ENCODE measurements at regions not wholly inside any gene's neighbourhood (a gene's known extent, or its start where the extent isn't known, plus 50 kb on each side); places are given as distances from the start of the nearest gene placed in this dataset.

GRCh38 chr12:78455991-78456390 lies 408.6 kb upstream of the SYT1 start:
- Histone ChIP-seq H3K27me3 (ENCODE audit: control insufficient read depth in 5 of 5, insufficient read depth in 4 of 5, low read length in 5 of 5) (no peaks in the 10 kb centered on the region), H3K9me3 (ENCODE audit: control insufficient read depth in 5 of 5, low read length in 5 of 5) (no peaks in the 10 kb centered on the region), H3K4me1 (ENCODE audit: control insufficient read depth in 5 of 5, insufficient read depth in 5 of 5, low read length in 5 of 5) (no peaks in the 10 kb centered on the region), H3K9ac (ENCODE audit: low read length in 5 of 5) (no peak overlapping the region), H3K36me3 (ENCODE audit: control insufficient read depth in 5 of 5, insufficient read depth in 5 of 5, low read length in 5 of 5) (no peaks in the 10 kb centered on the region), H3K4me3 (ENCODE audit: low read depth in 1 of 5, low read length in 5 of 5) (no peak overlapping the region), H3K27ac (ENCODE audit: low read depth, low read length) (no peak overlapping the region)

- Histone ChIP-seq H3K9ac (ENCODE audit: low read length in 5 of 5) (no peak overlapping the region), H3K36me3 (ENCODE audit: control insufficient read depth in 5 of 5, insufficient read depth in 5 of 5, low read length in 5 of 5) (no peaks in the 10 kb centered on the region), H3K27ac (ENCODE audit: low read depth, low read length) (no peak overlapping the region), H3K27me3 (ENCODE audit: control insufficient read depth in 5 of 5, insufficient read depth in 4 of 5, low read length in 5 of 5) (no peaks in the 10 kb centered on the region), H3K4me1 (ENCODE audit: control insufficient read depth in 5 of 5, insufficient read depth in 5 of 5, low read length in 5 of 5) (no peaks in the 10 kb centered on the region), H3K4me3 (ENCODE audit: low read depth in 1 of 5, low read length in 5 of 5) (no peak overlapping the region), H3K9me3 (ENCODE audit: control insufficient read depth in 5 of 5, low read length in 5 of 5) (no peaks in the 10 kb centered on the region)
Measured at GRCh38 chr12:78457938-78458337, 406.6 kb upstream of the SYT1 start.

DNA sequence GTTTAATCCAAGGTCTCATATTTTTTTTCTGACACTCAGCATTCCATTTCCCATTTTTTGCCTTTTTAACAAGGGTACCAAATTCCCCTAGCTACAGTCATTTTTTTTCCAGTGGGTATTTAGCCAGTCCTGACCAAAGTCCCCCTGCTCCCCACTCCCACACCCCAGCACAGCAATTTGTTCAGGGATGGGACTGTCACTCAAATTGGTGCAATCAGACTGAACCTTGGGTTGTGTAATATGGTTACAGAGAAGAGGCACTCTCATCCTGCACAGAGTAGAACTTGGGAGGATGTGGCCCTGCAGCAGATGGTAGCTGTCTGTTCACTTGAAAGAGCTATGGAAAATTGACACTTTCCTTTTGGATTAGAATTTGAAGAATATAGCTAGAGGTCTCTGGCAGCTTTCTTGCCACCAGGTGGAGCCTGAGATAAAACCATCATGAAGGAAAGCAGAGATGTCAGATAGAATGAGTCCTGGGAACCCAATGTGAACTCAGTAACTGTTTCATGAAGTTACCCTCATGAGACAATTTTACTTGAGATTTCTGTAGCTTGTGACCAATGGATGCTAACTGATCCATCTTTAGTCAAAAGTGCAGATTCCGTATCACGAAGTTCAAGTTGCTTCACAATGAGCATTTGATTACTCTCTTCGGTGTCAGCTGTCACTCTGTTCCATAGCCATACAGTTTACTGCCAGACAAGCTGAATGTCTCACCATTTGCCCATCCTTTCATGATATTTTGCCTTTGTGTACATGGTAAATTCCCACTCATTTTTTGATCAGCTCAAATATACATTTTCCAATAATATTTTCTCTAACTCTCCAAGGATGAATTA lies 394.0 kb upstream of the SYT1 start:
- Histone ChIP-seq H3K9ac (ENCODE audit: low read length in 5 of 5) (no peak overlapping the region), H3K36me3 (ENCODE audit: control insufficient read depth in 5 of 5, insufficient read depth in 5 of 5, low read length in 5 of 5) (no peaks in the 10 kb centered on the region), H3K4me1 (ENCODE audit: control insufficient read depth in 5 of 5, insufficient read depth in 5 of 5, low read length in 5 of 5) (no peaks in the 10 kb centered on the region), H3K9me3 (ENCODE audit: control insufficient read depth in 5 of 5, low read length in 5 of 5) (no peaks in the 10 kb centered on the region), H3K4me3 (ENCODE audit: low read depth in 1 of 5, low read length in 5 of 5) (no peak overlapping the region), H3K27me3 (ENCODE audit: control insufficient read depth in 5 of 5, insufficient read depth in 4 of 5, low read length in 5 of 5) (no peaks in the 10 kb centered on the region), H3K27ac (ENCODE audit: low read depth, low read length) (no peak overlapping the region)

DNA sequence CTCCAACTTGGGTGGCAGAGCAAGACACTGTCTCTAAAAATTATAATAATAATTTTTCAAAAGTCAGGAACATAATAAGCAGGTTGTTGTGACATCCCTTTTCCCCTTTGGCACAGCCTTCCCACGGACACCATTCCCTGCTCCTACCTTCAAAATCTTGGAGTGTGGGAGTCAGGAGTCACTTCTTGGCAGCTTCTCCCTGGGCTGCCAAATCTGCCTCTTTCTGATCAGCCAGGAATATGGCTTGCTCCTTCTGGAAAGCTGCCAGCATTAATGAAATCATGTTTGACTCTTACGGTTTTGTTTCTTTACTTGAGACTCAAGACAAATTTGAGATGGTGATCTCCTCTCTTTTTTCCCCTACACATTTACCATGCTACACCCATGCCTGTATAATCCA lies 391.4 kb upstream of the SYT1 start:
- Histone ChIP-seq H3K36me3 (ENCODE audit: control insufficient read depth in 5 of 5, insufficient read depth in 5 of 5, low read length in 5 of 5) (no peaks in the 10 kb centered on the region), H3K9ac (ENCODE audit: low read length in 5 of 5) (no peak overlapping the region), H3K27me3 (ENCODE audit: control insufficient read depth in 5 of 5, insufficient read depth in 4 of 5, low read length in 5 of 5) (no peaks in the 10 kb centered on the region), H3K9me3 (ENCODE audit: control insufficient read depth in 5 of 5, low read length in 5 of 5) (no peaks in the 10 kb centered on the region), H3K4me3 (ENCODE audit: low read depth in 1 of 5, low read length in 5 of 5) (no peak overlapping the region), H3K27ac (ENCODE audit: low read depth, low read length) (no peak overlapping the region), H3K4me1 (ENCODE audit: control insufficient read depth in 5 of 5, insufficient read depth in 5 of 5, low read length in 5 of 5) (no peaks in the 10 kb centered on the region)

DNA sequence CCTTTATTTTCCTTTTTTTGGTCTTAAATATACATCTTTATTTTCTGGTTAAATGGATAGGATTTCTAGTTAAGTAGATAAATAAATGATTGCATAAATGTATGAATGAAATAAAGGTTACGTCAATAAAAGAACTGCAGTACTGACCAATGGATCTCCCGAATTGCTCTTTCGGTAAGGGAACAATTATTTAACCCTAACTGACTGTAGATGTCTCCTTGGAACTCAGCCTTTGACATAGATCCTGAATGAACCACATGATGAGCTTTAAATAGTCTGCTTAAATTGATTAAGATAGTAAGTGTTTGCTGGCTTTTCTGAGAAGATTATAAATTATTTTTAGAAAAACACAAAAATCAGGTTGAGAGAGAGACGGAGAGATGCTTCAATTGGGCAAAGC lies 391.0 kb upstream of the SYT1 start:
- H3K9ac ChIP-seq (ENCODE audit: low read length in 5 of 5), result no peak overlapping the region
- no peaks in the 10 kb centered on the region for H3K4me1 ChIP-seq (ENCODE audit: control insufficient read depth in 5 of 5, insufficient read depth in 5 of 5, low read length in 5 of 5)
- H3K4me3 ChIP-seq (ENCODE audit: low read depth in 1 of 5, low read length in 5 of 5), result no peak overlapping the region
- H3K9me3 ChIP-seq (ENCODE audit: control insufficient read depth in 5 of 5, low read length in 5 of 5), result no peaks in the 10 kb centered on the region
- H3K27ac ChIP-seq (ENCODE audit: low read depth, low read length), result no peak overlapping the region
- H3K27me3 ChIP-seq (ENCODE audit: control insufficient read depth in 5 of 5, insufficient read depth in 4 of 5, low read length in 5 of 5), result no peaks in the 10 kb centered on the region
- H3K36me3 ChIP-seq (ENCODE audit: control insufficient read depth in 5 of 5, insufficient read depth in 5 of 5, low read length in 5 of 5), result no peaks in the 10 kb centered on the region

- H3K9me3 ChIP-seq (ENCODE audit: control insufficient read depth in 5 of 5, low read length in 5 of 5), result no peaks in the 10 kb centered on the region
- H3K36me3 ChIP-seq (ENCODE audit: control insufficient read depth in 5 of 5, insufficient read depth in 5 of 5, low read length in 5 of 5), result no peaks in the 10 kb centered on the region
- no peak overlapping the region for H3K27ac ChIP-seq (ENCODE audit: low read depth, low read length)
- H3K27me3 ChIP-seq (ENCODE audit: control insufficient read depth in 5 of 5, insufficient read depth in 4 of 5, low read length in 5 of 5), result no peaks in the 10 kb centered on the region
- H3K4me3 ChIP-seq (ENCODE audit: low read depth in 1 of 5, low read length in 5 of 5), result no peak overlapping the region
- H3K4me1 ChIP-seq (ENCODE audit: control insufficient read depth in 5 of 5, insufficient read depth in 5 of 5, low read length in 5 of 5), result no peaks in the 10 kb centered on the region
- no peak overlapping the region for H3K9ac ChIP-seq (ENCODE audit: low read length in 5 of 5)
Measured at GRCh38 chr12:78483767-78484315, 380.7 kb upstream of the SYT1 start.

DNA sequence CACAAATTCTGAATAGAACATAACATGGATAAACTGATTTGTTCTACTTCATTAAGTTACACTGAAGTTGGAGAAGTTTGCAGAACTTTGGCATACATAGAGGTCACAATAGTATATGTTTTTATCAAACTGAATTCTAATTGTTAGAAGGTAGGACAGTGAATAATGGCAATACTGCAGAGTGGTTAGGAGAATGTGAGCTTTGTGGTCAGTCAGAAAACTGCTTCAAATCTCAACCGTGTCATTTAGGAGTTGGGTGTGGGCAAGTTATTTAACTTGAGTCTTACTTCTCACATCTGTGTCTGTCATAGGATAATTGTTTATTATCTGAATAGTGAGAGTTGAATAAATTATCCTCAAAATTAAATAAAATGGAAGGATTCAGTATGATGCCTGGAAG lies 374.6 kb upstream of the SYT1 start:
- H3K9ac ChIP-seq (ENCODE audit: low read length in 5 of 5), result no peak overlapping the region
- no peaks in the 10 kb centered on the region for H3K27me3 ChIP-seq (ENCODE audit: control insufficient read depth in 5 of 5, insufficient read depth in 4 of 5, low read length in 5 of 5)
- no peaks in the 10 kb centered on the region for H3K4me1 ChIP-seq (ENCODE audit: control insufficient read depth in 5 of 5, insufficient read depth in 5 of 5, low read length in 5 of 5)
- no peak overlapping the region for H3K4me3 ChIP-seq (ENCODE audit: low read depth in 1 of 5, low read length in 5 of 5)
- H3K36me3 ChIP-seq (ENCODE audit: control insufficient read depth in 5 of 5, insufficient read depth in 5 of 5, low read length in 5 of 5), result no peaks in the 10 kb centered on the region
- H3K27ac ChIP-seq (ENCODE audit: low read depth, low read length), result no peak overlapping the region
- no peaks in the 10 kb centered on the region for H3K9me3 ChIP-seq (ENCODE audit: control insufficient read depth in 5 of 5, low read length in 5 of 5)

DNA sequence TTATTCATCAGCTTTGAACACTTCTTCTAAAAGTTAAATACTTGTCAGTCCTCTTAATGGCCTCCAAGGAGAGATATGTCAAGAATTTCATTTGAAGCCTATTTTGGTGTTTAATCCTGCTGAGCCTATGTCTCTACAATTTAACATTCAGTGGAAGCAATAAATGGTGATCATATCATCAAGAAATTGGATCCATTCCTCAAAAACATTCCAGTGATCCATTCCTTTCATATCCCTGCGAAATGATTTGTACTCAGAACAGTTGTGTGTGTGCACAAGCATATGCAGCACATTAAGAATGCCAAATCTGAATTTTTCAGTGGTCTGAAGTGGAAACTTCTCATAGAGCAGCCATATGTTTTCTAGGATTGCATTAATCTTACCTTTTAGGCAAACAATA lies 373.7 kb upstream of the SYT1 start:
- no peak overlapping the region for H3K27ac ChIP-seq (ENCODE audit: low read depth, low read length)
- no peaks in the 10 kb centered on the region for H3K9me3 ChIP-seq (ENCODE audit: control insufficient read depth in 5 of 5, low read length in 5 of 5)
- no peaks in the 10 kb centered on the region for H3K27me3 ChIP-seq (ENCODE audit: control insufficient read depth in 5 of 5, insufficient read depth in 4 of 5, low read length in 5 of 5)
- H3K36me3 ChIP-seq (ENCODE audit: control insufficient read depth in 5 of 5, insufficient read depth in 5 of 5, low read length in 5 of 5), result no peaks in the 10 kb centered on the region
- no peak overlapping the region for H3K4me3 ChIP-seq (ENCODE audit: low read depth in 1 of 5, low read length in 5 of 5)
- H3K9ac ChIP-seq (ENCODE audit: low read length in 5 of 5), result no peak overlapping the region
- no peaks in the 10 kb centered on the region for H3K4me1 ChIP-seq (ENCODE audit: control insufficient read depth in 5 of 5, insufficient read depth in 5 of 5, low read length in 5 of 5)

DNA sequence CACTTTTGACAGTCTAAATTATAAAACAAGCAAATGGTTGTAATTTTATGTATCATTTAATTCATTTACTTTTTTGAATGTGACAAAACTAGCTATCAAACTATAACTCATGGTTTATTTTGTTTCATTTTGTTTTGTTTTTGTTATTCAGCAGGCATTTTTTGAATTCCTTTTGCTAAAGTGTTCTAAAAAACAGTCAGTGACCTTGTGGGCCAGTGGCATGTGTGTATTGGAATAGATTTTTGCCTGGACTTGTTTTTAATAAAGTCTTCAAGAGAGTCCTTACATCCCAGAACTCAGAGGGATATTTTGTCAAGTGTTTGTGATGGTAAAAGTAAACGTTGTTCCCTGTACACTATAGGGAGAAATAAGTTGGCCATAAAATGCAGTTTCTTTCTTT lies 369.7 kb upstream of the SYT1 start:
- H3K4me1 ChIP-seq (ENCODE audit: control insufficient read depth in 5 of 5, insufficient read depth in 5 of 5, low read length in 5 of 5), result no peaks in the 10 kb centered on the region
- no peaks in the 10 kb centered on the region for H3K36me3 ChIP-seq (ENCODE audit: control insufficient read depth in 5 of 5, insufficient read depth in 5 of 5, low read length in 5 of 5)
- no peak overlapping the region for H3K9ac ChIP-seq (ENCODE audit: low read length in 5 of 5)
- H3K27ac ChIP-seq (ENCODE audit: low read depth, low read length), result no peak overlapping the region
- H3K4me3 ChIP-seq (ENCODE audit: low read depth in 1 of 5, low read length in 5 of 5), result no peak overlapping the region
- H3K9me3 ChIP-seq (ENCODE audit: control insufficient read depth in 5 of 5, low read length in 5 of 5), result no peaks in the 10 kb centered on the region
- no peaks in the 10 kb centered on the region for H3K27me3 ChIP-seq (ENCODE audit: control insufficient read depth in 5 of 5, insufficient read depth in 4 of 5, low read length in 5 of 5)

DNA sequence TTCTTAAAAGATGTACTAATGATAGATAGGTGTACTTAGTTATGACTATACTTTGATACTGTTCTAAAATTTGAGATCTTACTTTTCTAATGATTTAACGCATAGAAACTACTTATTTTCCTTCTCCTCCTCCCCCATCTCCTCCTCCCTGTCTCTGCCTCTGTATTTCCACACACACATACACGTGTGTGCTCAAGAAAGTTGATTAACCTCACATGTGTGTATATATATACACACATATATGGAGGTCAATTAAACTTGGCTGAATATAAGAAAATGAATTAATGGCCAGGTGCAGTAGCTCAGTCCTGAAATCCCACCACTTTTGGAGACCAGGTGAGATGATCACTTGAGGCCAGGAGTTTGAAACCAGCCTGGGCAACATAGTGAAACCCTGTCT lies 362.7 kb upstream of the SYT1 start:
- no peaks in the 10 kb centered on the region for H3K9me3 ChIP-seq (ENCODE audit: control insufficient read depth in 5 of 5, low read length in 5 of 5)
- no peaks in the 10 kb centered on the region for H3K36me3 ChIP-seq (ENCODE audit: control insufficient read depth in 5 of 5, insufficient read depth in 5 of 5, low read length in 5 of 5)
- H3K27me3 ChIP-seq (ENCODE audit: control insufficient read depth in 5 of 5, insufficient read depth in 4 of 5, low read length in 5 of 5), result no peaks in the 10 kb centered on the region
- no peak overlapping the region for H3K9ac ChIP-seq (ENCODE audit: low read length in 5 of 5)
- H3K27ac ChIP-seq (ENCODE audit: low read depth, low read length), result no peak overlapping the region
- no peaks in the 10 kb centered on the region for H3K4me1 ChIP-seq (ENCODE audit: control insufficient read depth in 5 of 5, insufficient read depth in 5 of 5, low read length in 5 of 5)
- H3K4me3 ChIP-seq (ENCODE audit: low read depth in 1 of 5, low read length in 5 of 5), result no peak overlapping the region
